ENCODE measurements at regions not wholly inside any gene's neighbourhood (a gene's known extent, or its start where the extent isn't known, plus 50 kb on each side); places are given as distances from the start of the nearest gene placed in this dataset.
"Not testable (repeated sequence)": the region's sequence is repeated elsewhere in the genome, so short reads cannot be mapped to it uniquely, and the experiment has no call there.

- TF ChIP-seq EZH2 (IDR thresholded peaks at IDR 0.05; ENCODE audit: low read length, missing control alignments) (no peak), CTCF (conservative IDR thresholded peaks at IDR 0.05 in 1 of 2, IDR thresholded peaks at IDR 0.05 in 1 of 2; ENCODE audit: low read depth in 1 of 2, low read length in 2 of 2) (no peak)
- Histone ChIP-seq H3K4me1 (ENCODE audit: control insufficient read depth, extremely low read depth, insufficient read depth, low read length) (no peaks in the 10 kb centered on the region), H3K27me3 (ENCODE audit: control insufficient read depth, insufficient read depth, low read length) (peaks cover 3% of the 10 kb centered on the region), H3K9ac (ENCODE audit: insufficient read depth, low read length) (no peak overlapping the region), H2AFZ (ENCODE audit: low read length) (no peak overlapping the region), H3K9me3 (ENCODE audit: control insufficient read depth, insufficient read depth, low read depth, low read length) (no peaks in the 10 kb centered on the region), H3K36me3 (ENCODE audit: control insufficient read depth, insufficient read depth, low read length) (no peaks in the 10 kb centered on the region), H3K4me2 (ENCODE audit: extremely low read depth, insufficient read depth, low read length) (no peak overlapping the region), H4K20me1 (ENCODE audit: control insufficient read depth, extremely low read depth, insufficient read depth, low read length) (no peaks in the 10 kb centered on the region), H3K27ac (ENCODE audit: insufficient read depth, low read length) (no peak overlapping the region), H3K79me2 (ENCODE audit: control insufficient read depth, insufficient read depth, low read length) (no peaks in the 10 kb centered on the region), H3K4me3 (replicated peaks in 1 of 4; ENCODE audit: control extremely low read depth in 1 of 4, insufficient read depth in 1 of 4, low read depth in 3 of 4, low read length in 4 of 4) (no peak overlapping the region)
- DNase-seq (ENCODE audit: low read depth in 2 of 2), result peak in 1 of 2 donors; percentile 37
Measured at GRCh38 chr15:70576696-70577095, 186.7 kb downstream of the UACA start.

GRCh38 chr15:70576276-70576675 lies 187.1 kb downstream of the UACA start:
- Histone ChIP-seq H3K4me2 (ENCODE audit: extremely low read depth, insufficient read depth, low read length) (no peak overlapping the region), H3K27me3 (ENCODE audit: control insufficient read depth, insufficient read depth, low read length) (peaks cover 3% of the 10 kb centered on the region), H3K27ac (ENCODE audit: insufficient read depth, low read length) (no peak overlapping the region), H2AFZ (ENCODE audit: low read length) (no peak overlapping the region), H3K79me2 (ENCODE audit: control insufficient read depth, insufficient read depth, low read length) (no peaks in the 10 kb centered on the region), H3K4me3 (replicated peaks in 1 of 4; ENCODE audit: control extremely low read depth in 1 of 4, insufficient read depth in 1 of 4, low read depth in 3 of 4, low read length in 4 of 4) (no peak overlapping the region), H3K4me1 (ENCODE audit: control insufficient read depth, extremely low read depth, insufficient read depth, low read length) (no peaks in the 10 kb centered on the region), H3K9me3 (ENCODE audit: control insufficient read depth, insufficient read depth, low read depth, low read length) (no peaks in the 10 kb centered on the region), H3K36me3 (ENCODE audit: control insufficient read depth, insufficient read depth, low read length) (no peaks in the 10 kb centered on the region), H4K20me1 (ENCODE audit: control insufficient read depth, extremely low read depth, insufficient read depth, low read length) (no peaks in the 10 kb centered on the region), H3K9ac (ENCODE audit: insufficient read depth, low read length) (no peak overlapping the region)
- DNase-seq (ENCODE audit: low read depth in 2 of 2), result no peak
- no peak for TF ChIP-seq CTCF (conservative IDR thresholded peaks at IDR 0.05 in 1 of 2, IDR thresholded peaks at IDR 0.05 in 1 of 2; ENCODE audit: low read depth in 1 of 2, low read length in 2 of 2)
- no peak for TF ChIP-seq EZH2 (IDR thresholded peaks at IDR 0.05; ENCODE audit: low read length, missing control alignments)

GRCh38 chr15:70575231-70576226 lies 187.8 kb downstream of the UACA start:
- H3K9ac ChIP-seq (ENCODE audit: insufficient read depth, low read length), result no peak overlapping the region
- no peaks in the 10 kb centered on the region for H3K9me3 ChIP-seq (ENCODE audit: control insufficient read depth, insufficient read depth, low read depth, low read length)
- peak overlapping the region in 1 of 4 experiments; percentile 18 for H3K4me3 ChIP-seq (replicated peaks in 1 of 4; ENCODE audit: control extremely low read depth in 1 of 4, insufficient read depth in 1 of 4, low read depth in 3 of 4, low read length in 4 of 4)
- no peak overlapping the region for H3K27ac ChIP-seq (ENCODE audit: insufficient read depth, low read length)
- no peaks in the 10 kb centered on the region for H3K27me3 ChIP-seq (ENCODE audit: control insufficient read depth, insufficient read depth, low read length)
- H2AFZ ChIP-seq (ENCODE audit: low read length), result no peak overlapping the region
- no peak for TF ChIP-seq CTCF (conservative IDR thresholded peaks at IDR 0.05 in 1 of 2, IDR thresholded peaks at IDR 0.05 in 1 of 2; ENCODE audit: low read depth in 1 of 2, low read length in 2 of 2)
- TF ChIP-seq EZH2 (IDR thresholded peaks at IDR 0.05; ENCODE audit: low read length, missing control alignments), result no peak
- no peaks in the 10 kb centered on the region for H3K36me3 ChIP-seq (ENCODE audit: control insufficient read depth, insufficient read depth, low read length)
- no peak overlapping the region for H3K4me2 ChIP-seq (ENCODE audit: extremely low read depth, insufficient read depth, low read length)
- no peaks in the 10 kb centered on the region for H3K4me1 ChIP-seq (ENCODE audit: control insufficient read depth, extremely low read depth, insufficient read depth, low read length)
- no peak for DNase-seq (ENCODE audit: low read depth in 2 of 2)
- no peaks in the 10 kb centered on the region for H3K79me2 ChIP-seq (ENCODE audit: control insufficient read depth, insufficient read depth, low read length)
- no peaks in the 10 kb centered on the region for H4K20me1 ChIP-seq (ENCODE audit: control insufficient read depth, extremely low read depth, insufficient read depth, low read length)

- H3K4me2 ChIP-seq (ENCODE audit: extremely low read depth, insufficient read depth, low read length); H3K79me2 ChIP-seq (ENCODE audit: control insufficient read depth, insufficient read depth, low read length); H3K4me1 ChIP-seq (ENCODE audit: control insufficient read depth, extremely low read depth, insufficient read depth, low read length); H3K27ac ChIP-seq (ENCODE audit: insufficient read depth, low read length); DNase-seq (ENCODE audit: low read depth in 2 of 2); H3K9me3 ChIP-seq (ENCODE audit: control insufficient read depth, insufficient read depth, low read depth, low read length); H3K4me3 ChIP-seq (replicated peaks in 1 of 4; ENCODE audit: control extremely low read depth in 1 of 4, insufficient read depth in 1 of 4, low read depth in 3 of 4, low read length in 4 of 4); H3K36me3 ChIP-seq (ENCODE audit: control insufficient read depth, insufficient read depth, low read length); H3K9ac ChIP-seq (ENCODE audit: insufficient read depth, low read length); H2AFZ ChIP-seq (ENCODE audit: low read length); H4K20me1 ChIP-seq (ENCODE audit: control insufficient read depth, extremely low read depth, insufficient read depth, low read length); H3K27me3 ChIP-seq (ENCODE audit: control insufficient read depth, insufficient read depth, low read length): not testable (repeated sequence)
Measured at GRCh38 chr15:70574325-70574724, 189.0 kb downstream of the UACA start.
